ENCODE measurements at regions not wholly inside any gene's neighbourhood (a gene's known extent, or its start where the extent isn't known, plus 50 kb on each side); places are given as distances from the start of the nearest gene placed in this dataset.

DNA sequence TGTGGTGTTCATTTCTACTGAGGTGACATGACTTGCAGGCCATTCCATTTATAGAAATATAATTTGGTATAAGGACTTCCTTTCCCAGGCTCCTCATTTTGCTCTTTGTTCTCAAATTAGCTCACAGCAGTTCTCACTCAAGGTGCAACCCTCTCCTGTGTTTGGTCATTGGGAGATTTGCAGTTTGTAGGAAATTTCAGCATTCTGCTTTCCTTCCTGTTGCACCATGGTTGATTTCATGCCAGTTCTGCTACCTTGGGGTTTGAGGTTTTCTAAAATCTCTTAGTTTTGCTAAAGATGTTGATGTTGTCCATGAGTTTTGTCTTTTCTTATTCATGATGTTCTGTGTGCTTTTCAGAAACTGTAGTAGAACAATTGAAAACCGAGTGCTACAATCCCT is 65.7 kb upstream of the PROK2 start:
- TF ChIP-seq, protein P1, sequence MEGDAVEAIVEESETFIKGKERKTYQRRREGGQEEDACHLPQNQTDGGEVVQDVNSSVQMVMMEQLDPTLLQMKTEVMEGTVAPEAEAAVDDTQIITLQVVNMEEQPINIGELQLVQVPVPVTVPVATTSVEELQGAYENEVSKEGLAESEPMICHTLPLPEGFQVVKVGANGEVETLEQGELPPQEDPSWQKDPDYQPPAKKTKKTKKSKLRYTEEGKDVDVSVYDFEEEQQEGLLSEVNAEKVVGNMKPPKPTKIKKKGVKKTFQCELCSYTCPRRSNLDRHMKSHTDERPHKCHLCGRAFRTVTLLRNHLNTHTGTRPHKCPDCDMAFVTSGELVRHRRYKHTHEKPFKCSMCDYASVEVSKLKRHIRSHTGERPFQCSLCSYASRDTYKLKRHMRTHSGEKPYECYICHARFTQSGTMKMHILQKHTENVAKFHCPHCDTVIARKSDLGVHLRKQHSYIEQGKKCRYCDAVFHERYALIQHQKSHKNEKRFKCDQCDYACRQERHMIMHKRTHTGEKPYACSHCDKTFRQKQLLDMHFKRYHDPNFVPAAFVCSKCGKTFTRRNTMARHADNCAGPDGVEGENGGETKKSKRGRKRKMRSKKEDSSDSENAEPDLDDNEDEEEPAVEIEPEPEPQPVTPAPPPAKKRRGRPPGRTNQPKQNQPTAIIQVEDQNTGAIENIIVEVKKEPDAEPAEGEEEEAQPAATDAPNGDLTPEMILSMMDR (IDR thresholded peaks at IDR 0.05) = no peak
- TF ChIP-seq POLR2A (IDR thresholded peaks at IDR 0.05) = no peak
